HG03108 (cell line): ENCODE measurements at regions not wholly inside any gene's neighbourhood (a gene's known extent, or its start where the extent isn't known, plus 50 kb on each side); places are given as distances from the start of the nearest gene placed in this dataset.

Experiments used
- ATAC-seq: cut with Tn5 transposase; IDR thresholded peaks from one replicate; pipeline ENCODE4 v1.9.1; 2021; ENCODE audit warnings: moderate library complexity; ENCODE audit not compliant: unreplicated experiment

DNA sequence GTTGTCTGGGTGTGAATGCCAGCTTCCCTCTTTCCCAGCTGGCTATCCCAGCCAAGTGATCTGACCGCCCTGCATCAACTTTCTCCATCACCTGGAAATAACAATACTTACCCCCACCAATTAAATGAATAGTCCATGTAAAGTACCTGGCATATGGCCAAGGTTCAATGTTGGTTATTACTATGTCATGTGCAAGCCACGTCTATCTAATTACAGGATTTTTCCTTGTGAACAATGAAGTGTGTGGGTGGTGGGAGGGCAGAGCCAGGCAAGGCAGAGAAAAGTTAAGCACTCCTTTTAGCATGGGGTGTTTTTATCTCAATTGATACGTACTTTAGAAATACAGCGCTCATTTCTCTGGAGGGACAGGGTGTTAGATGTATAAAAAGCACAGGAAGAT is 121.1 kb downstream of the NHLRC3 start:
- ATAC-seq, result no peak

DNA sequence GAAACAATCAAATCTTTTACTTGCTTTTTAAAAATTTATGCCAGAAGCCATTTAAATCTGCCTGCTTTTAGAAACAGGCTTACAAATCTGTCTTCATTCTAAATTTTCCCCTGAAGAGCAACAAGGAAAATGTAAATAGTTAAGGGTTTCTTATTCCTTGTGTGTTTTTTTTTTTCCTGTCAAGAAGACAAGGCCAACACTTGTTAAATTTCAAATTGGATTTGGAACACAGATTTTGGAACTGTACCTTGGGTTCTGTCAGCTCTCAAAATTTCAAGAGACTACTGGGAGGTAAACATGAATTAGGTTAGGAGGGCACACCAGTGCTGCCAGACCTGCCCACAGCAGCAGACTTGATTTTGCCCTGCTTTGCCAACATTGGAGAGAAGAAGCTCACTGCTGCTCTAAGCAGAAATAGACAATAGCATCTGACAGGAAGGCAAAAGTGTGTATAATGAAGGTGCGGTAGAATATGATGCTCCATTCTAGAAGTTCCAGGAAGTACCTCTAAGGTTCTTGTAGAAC is 121.7 kb downstream of the NHLRC3 start:
- ATAC-seq, result no peak

DNA sequence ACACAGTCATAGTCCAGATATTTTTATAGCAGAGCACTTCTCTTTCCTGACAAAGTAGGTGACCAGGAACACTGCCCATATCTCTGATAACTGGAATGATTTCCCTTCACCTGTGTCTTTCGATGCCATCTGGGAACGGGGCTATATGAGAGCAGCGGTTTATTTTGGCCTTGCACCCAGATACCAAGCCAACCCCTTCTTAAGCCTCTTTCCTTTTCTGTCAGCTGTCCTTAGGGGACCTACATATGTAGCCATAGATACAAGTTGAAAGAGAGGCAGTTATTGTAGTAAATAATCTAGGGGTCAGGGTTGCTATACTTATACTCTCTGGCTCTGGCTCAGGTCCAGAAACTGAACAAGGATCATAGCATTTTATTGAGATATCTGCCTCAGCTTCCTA is 128.8 kb downstream of the NHLRC3 start:
- no peak for ATAC-seq

DNA sequence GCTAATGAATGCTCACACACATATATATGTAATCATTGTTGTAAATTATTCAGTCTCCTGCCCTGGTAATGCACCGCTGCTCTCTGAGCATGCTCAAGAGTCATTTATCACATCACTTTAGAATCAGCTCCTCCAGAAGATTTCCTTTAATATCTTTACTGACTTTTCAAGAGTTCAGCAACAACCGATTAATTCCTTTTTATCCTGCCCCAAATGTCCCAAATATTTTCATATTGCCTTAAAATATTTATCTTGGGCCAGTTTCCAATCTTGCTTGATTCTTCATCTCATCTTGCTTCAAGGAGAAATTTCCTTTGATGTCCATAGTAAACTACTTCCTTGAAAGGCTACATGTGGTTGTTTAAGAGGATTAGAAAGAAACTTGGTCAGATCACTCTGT is 132.5 kb downstream of the NHLRC3 start:
- no peak for ATAC-seq

DNA sequence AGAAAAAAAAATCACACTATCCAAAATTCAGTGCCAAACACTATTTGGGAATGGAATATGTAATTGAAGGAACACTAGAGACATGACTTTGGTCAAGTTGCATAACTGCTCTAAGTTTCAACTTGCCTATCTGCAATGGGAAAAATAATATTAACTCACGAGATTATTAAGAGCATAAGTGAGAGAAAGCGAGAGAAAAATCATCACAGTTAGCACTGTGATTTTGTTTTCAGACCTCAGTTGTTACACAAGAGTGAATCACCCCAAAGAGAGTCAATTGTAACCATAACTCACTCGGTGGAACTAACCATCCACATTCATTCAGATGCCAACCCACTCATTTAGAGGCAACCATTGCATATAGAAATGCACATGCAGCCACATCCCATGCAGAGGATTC is 147.1 kb downstream of the NHLRC3 start:
- no peak for ATAC-seq

DNA sequence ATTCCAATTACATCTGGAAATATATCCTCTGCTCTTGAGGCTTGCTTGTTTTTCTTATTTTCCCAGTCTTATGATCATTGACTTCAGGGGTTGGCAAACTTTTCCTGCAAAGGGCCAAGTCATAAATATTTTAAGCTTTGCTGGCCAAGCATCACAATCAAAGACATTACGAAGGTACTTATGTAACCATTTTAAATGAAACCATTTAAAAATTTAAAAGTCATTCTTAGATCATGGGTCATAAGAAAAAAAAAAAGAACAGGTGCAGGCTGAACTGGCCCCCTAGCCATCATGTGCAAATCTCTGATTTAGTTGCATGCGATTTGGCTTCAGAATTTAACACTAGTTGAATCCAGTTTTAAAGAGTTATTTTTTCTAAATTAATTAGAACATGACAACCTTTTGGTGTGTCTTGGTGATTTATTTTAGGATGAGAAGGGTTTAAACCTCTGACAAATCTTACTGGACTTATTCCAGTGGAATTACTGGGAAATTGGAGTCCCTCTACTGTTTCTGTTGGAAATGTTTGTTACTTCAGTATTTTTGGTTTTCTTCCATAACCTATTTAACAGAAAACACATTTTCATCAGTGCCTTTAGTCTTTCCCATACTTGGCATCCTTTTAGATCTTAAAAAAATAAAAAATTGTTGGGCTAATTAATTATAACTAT is 148.1 kb downstream of the NHLRC3 start:
- no peak for ATAC-seq

DNA sequence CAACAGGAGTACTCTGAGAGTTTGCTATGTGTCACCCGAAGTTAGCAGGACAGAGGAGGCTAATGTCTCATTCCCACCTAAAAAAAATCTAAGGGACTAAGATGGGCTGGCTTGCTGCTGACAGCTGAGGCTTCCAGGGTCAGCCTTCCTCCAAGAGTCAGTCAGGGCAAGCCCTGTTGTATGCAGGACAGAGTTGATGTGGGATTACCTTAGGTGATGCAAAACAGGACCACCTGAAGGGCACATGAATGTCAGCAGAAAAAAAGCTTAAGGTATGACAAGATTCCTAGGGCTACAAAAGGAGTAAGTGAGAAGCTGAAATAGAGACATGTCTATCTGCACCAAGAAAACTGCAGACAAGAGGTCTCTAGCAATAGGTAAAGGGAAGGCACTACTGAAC is 151.5 kb downstream of the NHLRC3 start:
- ATAC-seq, result no peak

DNA sequence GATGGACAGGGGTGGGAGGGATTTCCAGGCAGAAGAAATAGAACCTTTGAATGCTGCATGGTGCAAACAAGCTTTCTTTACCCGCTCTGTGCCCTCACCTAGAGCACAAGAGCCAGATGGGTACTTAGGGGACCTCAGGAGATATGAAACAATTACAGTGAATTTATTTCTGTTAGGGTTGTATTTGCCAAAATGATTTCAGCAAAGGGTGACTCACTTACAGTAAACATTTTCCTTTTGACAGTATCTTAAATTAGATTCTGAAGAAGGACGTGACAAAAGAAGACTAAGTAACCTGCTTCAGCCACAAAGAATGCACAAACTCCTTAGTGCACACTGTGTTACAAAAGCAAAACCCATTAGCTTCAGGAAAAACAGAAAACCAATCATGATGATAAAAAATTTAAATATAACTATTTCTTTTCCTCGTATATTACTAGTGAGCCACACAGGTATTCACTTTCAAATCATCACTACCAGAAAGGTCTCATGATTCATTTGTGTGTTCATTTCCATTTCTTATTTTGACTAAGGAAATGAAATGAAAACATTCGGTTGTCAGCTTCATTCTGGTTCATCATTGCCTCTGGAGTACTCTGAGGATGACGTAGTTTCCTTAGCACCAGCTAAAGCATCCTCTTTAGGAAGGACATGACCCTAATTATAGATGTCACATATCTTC is 158.8 kb downstream of the NHLRC3 start:
- no peak for ATAC-seq

DNA sequence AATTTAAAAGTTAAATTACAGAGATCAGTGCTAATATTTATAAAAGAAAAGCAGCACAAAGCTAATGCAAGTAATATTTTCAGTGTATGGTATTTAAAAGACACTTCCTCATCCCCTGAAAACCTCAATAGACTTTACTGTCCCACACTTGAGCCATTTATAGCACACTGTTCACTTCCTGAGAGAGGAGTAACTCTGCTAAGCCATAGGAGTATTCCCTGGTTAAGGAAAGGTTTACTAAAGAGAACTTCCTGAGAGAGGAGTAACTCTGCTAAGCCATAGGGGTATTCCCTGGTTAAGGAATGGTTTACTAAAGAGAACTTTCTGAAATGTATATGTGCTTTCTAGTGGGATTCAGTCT is 159.4 kb downstream of the NHLRC3 start:
- no peak for ATAC-seq

DNA sequence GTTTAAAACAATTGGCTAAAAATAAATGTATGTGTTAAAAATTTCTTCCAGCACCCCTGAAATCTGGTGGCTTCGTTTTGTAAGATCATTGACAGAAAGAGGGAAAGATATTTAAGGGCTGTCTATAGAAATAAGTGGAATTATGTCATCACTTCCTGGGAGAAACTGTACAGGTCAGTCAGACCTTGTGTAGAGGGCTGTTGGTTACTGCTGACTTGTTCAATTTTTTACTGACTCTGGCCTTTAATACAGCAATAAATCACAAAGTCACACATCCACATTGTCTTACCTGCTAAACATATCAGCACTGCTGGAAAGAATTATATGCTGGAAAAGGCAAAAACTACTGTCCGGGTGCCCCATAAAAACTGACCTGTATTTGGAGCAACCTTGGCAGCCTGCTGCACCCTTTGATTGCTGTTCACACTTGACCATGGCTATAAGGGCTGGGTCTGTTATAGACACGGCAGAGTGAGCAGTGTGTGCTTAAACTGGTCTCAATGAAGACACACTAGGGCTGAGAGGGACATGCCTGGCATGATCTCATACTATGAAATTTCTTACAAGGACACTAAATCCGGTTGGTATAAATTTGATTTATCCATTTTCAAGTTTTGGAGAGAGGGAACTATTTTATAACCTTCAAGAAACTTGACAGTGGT is 162.1 kb downstream of the NHLRC3 start:
- no peak for ATAC-seq

DNA sequence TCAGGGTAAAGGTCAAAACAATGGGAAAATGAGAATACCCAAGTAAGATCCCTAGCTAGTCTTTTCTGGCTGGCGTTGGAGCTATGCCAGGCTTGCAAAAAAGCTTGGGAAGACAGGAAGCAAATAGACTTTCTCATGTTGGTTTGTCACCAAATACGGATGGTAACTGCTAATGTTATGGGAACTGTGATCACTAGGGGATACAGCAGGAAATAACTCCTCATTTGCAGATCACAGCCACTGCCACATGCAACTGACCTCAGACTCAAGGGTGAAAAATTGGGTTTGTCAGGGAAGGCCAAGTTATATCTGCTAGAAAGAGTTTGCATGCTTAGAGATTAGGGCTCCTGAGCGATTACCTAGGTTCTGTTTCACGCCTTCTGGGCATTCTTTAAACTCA is 162.9 kb downstream of the NHLRC3 start:
- ATAC-seq, result no peak

DNA sequence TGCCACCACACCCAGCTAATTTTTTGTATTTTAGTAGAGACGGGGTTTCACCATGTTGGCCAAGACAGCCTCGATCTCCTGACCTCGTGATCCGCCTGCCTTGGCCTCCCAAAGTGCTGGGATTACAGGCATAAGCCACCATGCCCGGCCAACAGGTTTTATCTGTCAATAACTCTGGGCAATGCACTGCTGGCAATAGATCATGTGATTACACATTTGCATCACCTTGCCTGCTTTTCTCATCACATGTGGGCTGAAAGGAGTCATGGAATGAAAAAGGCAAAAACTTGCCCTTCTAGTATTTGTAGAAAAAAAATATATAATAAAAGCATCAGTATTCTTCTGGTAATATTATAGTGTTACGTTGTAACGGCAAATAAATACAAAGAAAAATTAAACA is 164.5 kb downstream of the NHLRC3 start:
- ATAC-seq, result no peak

DNA sequence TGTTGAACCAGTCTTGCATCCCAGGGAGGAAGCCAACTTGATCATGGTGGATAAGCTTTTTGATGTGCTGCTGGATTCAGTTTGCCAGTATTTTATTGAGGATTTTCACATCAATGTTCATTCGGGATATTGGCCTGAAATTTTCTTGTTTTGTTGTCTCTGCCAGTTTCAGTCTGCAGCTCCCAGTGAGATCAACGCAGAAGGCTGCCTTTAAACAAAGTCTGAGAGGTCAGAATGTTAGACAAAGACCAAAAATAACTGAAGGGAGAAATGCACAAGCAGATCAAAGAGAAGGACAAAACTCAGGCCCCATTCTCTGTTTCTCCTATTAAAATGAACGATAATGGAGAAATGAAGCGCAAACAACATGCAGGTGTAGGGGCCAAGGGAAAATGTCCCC is 170.4 kb downstream of the NHLRC3 start:
- ATAC-seq, result no peak

DNA sequence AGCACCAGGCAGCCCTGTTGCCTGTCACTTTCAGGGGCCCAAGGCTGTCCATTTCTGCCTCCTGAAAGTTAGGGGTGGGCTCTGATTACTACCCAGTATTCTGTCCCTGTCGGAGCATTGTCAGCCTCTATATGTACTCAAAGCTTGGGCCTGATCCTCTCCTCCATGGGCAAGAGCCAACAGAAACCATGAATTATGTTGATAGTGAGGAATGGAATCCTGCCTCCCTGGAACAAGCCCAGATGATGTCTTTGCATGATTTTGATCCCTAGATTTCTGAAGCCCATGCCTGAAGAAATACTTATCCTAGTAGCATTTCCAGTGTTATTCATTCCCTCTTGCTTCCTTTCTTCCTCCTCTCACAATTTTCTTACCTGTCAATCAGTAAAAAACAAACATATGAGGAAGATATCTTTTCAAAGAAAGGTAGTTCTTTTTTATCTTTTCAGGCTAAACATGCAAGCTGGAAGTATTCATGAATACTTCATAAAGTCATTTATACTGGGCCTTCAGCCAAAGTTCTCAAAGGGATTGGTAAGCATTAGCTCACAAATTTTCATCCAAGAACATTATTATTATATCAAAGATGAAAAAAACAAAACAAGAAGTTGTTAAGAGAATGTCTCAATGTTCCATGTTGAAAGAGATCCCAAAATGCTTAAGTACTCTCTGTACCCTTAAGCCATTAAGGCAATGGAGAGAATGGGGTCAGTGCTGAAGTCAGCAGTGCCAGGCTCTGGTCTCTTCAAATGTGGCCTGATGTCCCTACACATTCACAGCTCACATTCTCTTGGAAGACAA is 171.7 kb downstream of the NHLRC3 start:
- ATAC-seq, result no peak

DNA sequence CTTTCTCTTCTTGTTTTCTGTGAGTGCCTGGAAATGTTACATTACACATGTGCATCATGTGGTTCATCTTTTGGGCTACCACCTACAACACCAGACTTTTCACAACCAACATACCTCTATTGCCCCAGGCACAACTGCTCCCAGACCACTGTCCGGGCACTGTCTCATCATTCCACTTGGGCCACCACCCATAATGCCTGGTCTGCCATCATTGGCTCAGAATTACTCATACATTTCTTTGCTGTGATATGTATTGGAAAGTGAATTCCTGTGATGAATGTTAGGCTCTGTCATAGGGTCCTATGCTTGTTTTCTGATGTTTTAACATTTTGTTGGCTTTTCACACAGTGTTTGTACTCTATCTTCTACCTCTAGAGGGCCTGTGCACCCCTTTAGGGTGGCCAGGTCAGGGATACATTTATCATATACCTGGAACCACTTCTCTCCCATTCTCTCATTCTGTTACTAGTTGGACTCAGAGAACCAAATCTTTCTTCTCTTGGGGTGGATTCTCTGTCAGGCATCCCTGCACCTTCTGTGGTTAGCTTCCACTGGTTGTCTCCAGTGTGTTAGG is 172.8 kb downstream of the NHLRC3 start:
- no peak for ATAC-seq

DNA sequence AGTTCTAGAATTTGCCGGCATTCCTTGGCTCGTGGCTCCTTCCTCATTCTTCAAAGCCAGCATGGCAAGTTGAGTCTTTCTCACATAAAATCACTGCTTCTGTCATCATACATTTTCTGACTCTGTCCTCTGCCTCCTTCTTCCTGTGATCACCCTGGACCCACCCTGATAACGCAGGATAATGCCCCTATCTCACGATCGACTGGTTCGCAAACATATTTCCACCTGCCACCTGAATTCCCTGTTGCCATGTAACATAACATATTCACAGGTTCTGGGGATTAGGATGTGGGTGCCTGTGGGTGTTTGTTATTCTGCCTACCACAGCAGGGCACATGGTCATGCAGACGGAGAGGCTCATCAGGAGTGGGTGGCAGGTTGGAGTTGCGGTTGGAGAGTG is 177.7 kb downstream of the NHLRC3 start:
- ATAC-seq, result no peak

DNA sequence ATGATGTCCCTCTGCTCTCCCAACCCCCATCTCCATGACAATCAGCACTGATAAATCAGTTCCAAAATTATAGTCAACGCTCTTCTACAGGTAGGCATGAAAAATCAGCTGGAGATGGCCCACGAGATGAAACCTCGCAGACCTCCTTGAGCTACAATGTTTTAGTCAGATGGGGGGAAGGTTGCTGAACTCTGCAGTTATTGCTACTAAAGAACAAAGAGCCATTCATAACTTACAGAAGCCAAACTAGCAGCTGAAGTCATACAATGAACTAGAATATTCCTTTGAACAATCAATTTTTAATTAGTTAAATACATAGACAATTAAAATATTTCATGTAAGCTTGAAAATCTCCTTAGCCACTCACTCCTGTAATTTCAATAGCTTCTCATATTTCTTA is 179.2 kb downstream of the NHLRC3 start:
- no peak for ATAC-seq

DNA sequence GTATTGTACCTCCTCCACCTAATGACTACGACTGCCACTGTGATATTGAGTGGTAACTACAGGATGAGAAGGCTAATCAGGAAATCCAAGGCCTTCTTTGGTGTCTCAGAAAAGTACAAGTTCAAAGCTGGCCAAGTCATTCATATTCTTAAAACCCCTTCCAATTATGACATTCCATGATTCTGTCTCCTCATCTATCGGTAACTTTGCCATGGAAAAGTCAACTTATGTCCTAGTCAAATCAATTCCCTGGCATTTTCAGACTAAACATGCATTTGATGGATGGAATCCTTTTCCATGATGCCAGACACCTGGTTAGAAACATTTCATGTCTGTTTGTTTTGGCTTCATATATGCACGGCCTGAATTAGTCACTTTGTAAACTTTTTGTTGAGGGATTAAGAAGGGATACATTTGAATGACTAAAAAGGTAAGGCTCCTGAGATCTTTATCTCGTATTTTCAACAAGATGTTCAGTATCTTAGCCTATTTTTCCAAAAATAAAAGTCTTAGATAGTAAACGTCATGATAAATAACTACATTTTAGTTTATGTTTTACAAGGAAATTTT is 186.5 kb downstream of the NHLRC3 start:
- ATAC-seq, result no peak

DNA sequence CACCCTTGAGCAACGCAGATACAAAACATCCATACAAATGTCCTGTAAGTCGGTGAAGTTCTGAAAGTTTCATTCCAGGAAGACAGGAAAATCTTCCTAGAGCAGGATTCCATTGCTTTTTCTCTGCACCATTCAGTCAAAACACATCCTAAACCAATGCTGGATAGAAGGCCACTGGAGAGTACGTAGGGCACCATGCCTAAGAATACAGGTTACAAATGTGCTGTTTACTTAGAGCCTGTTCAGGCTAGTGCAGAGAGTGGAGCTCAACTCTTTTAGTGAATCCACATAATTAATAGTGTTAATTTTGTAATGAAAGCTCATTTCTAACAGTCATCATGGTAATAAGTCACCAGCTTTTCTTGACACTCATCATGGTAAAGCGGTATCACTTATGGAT is 187.6 kb downstream of the NHLRC3 start:
- ATAC-seq, result no peak

DNA sequence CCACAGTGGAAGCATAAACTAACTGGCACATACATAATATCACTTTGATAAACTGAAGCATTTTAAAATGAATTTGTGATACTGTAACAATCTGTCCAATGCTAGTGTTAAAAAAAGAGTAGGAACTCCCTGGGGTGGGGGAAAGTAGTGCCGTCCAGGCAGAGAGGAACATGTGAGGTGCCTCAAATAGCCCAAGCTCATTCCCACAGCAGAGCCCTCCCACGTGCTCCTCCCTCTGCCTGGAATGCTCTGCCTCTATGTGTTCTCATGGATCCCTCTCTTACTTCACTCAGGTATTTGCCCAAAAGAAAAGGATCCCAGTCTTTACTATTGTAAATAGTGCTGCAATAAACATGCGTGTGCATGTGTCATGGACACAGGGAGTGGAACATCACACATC is 188.1 kb downstream of the NHLRC3 start:
- no peak for ATAC-seq
